Fibroblast of lung (primary cell): ENCODE measurements at regions not wholly inside any gene's neighbourhood (a gene's known extent, or its start where the extent isn't known, plus 50 kb on each side); places are given as distances from the start of the nearest gene placed in this dataset.

ENCODE experiments used
- DNase-seq, 2 donors: peaks; one replicate each; pipeline versions ENCODE4 v3.0.0 to v3.0.0-alpha.2; 2010; ENCODE audit warnings: low read depth in 2 of 2
- H2AFZ ChIP-seq: 2 replicates; pipeline ENCODE4 v1.5.1; 2012; ENCODE audit warnings: low read length, control low read depth, inconsistent platforms
- H3K27ac ChIP-seq: 2 replicates; pipeline ENCODE4 v1.5.1; 2011; ENCODE audit warnings: low read length, control low read depth; ENCODE audit not compliant: insufficient read depth
- H3K27me3 ChIP-seq: 2 replicates; pipeline ENCODE4 v1.5.1; 2011; ENCODE audit warnings: mild to moderate bottlenecking, low read length; ENCODE audit not compliant: control insufficient read depth, insufficient read depth
- H3K36me3 ChIP-seq: 2 replicates; pipeline ENCODE4 v1.5.1; 2011; ENCODE audit warnings: low read length; ENCODE audit not compliant: control insufficient read depth, insufficient read depth
- H3K4me1 ChIP-seq: 2 replicates; pipeline ENCODE4 v1.5.1; 2011; ENCODE audit warnings: low read length; ENCODE audit not compliant: control insufficient read depth, insufficient read depth; ENCODE audit errors: extremely low read depth
- H3K4me2 ChIP-seq: 2 replicates; pipeline ENCODE4 v1.5.1; 2011; ENCODE audit warnings: low read length, control low read depth; ENCODE audit not compliant: insufficient read depth; ENCODE audit errors: extremely low read depth
- H3K4me3 ChIP-seq, 4 experiments: fragments of 200-600 bp in 1 of 4; sonication (generic) in 1 of 4; replicated peaks in 1 of 4; 2 replicates each; pipeline ENCODE4 v1.5.1; 2011 to 2016; ENCODE audit warnings: low read length in 4 of 4, low read depth in 3 of 4, mild to moderate bottlenecking in 3 of 4, control low read depth in 2 of 4, inconsistent platforms in 1 of 4, mixed read lengths in 1 of 4; ENCODE audit not compliant: insufficient read depth in 1 of 4; ENCODE audit errors: control extremely low read depth in 1 of 4
- H3K79me2 ChIP-seq: 2 replicates; pipeline ENCODE4 v1.5.1; 2012; ENCODE audit warnings: mild to moderate bottlenecking, low read length, inconsistent platforms; ENCODE audit not compliant: control insufficient read depth, insufficient read depth
- H3K9ac ChIP-seq: 2 replicates; pipeline ENCODE4 v1.5.1; 2011; ENCODE audit warnings: mild to moderate bottlenecking, low read length, control low read depth; ENCODE audit not compliant: insufficient read depth
- H3K9me3 ChIP-seq: 2 replicates; pipeline ENCODE4 v1.5.1; 2012; ENCODE audit warnings: low read depth, low read length; ENCODE audit not compliant: control insufficient read depth, insufficient read depth
- H4K20me1 ChIP-seq: 2 replicates; pipeline ENCODE4 v1.5.1; 2011; ENCODE audit warnings: low read length; ENCODE audit not compliant: control insufficient read depth, insufficient read depth; ENCODE audit errors: extremely low read depth
- EZH2 ChIP-seq: IDR thresholded peaks from 2 replicates; pipeline ENCODE4 v1.5.1; 2012; ENCODE audit warnings: low read length, control low read depth, mild to moderate bottlenecking; ENCODE audit errors: missing control alignments
- TF ChIP-seq, protein P1 (sequence below), 2 donors: IDR thresholded peaks in 1 of 2; conservative IDR thresholded peaks in 1 of 2; 1 replicate in 1 of 2; 2 replicates in 1 of 2; pipeline ENCODE4 v1.5.1; 2011 to 2012; ENCODE audit warnings: low read length in 2 of 2, control low read depth in 1 of 2, inconsistent platforms in 1 of 2, low read depth in 1 of 2, mild to moderate bottlenecking in 1 of 2

DNA sequence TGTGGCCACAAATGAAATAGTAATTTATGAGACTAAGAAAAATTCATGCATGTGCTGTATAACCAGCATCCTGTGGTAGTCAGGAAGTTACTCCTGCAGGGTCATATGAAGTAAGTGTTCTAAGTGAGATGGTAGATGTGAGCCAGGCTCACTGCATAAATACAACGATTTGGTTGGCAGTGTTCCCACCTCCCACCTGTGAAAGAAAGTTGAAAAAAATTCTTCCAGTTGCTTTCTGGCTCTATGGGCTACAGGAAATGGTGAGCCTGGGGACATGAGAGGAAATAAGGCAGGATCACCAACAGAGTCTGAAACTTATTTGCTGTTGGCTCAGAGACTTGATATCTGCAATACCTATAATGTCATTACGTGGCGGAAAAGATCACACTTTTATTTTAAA is 301.7 kb upstream of the SPRY2 start:
- Histone ChIP-seq H3K4me1 (no peaks in the 10 kb centered on the region), H2AFZ (no peak overlapping the region), H3K79me2 (no peaks in the 10 kb centered on the region), H3K9ac (no peak overlapping the region), H3K4me3 (no peak overlapping the region), H3K36me3 (no peaks in the 10 kb centered on the region), H3K27ac (no peak overlapping the region), H4K20me1 (no peaks in the 10 kb centered on the region), H3K27me3 (no peaks in the 10 kb centered on the region), H3K4me2 (no peak overlapping the region), H3K9me3 (no peaks in the 10 kb centered on the region)
- TF ChIP-seq, protein P1, sequence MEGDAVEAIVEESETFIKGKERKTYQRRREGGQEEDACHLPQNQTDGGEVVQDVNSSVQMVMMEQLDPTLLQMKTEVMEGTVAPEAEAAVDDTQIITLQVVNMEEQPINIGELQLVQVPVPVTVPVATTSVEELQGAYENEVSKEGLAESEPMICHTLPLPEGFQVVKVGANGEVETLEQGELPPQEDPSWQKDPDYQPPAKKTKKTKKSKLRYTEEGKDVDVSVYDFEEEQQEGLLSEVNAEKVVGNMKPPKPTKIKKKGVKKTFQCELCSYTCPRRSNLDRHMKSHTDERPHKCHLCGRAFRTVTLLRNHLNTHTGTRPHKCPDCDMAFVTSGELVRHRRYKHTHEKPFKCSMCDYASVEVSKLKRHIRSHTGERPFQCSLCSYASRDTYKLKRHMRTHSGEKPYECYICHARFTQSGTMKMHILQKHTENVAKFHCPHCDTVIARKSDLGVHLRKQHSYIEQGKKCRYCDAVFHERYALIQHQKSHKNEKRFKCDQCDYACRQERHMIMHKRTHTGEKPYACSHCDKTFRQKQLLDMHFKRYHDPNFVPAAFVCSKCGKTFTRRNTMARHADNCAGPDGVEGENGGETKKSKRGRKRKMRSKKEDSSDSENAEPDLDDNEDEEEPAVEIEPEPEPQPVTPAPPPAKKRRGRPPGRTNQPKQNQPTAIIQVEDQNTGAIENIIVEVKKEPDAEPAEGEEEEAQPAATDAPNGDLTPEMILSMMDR (conservative IDR thresholded peaks at IDR 0.05 in 1 of 2, IDR thresholded peaks at IDR 0.05 in 1 of 2; ENCODE audit: low read depth in 1 of 2, low read length in 2 of 2): no peak
- no peak for TF ChIP-seq EZH2
- DNase-seq: no peak

DNA sequence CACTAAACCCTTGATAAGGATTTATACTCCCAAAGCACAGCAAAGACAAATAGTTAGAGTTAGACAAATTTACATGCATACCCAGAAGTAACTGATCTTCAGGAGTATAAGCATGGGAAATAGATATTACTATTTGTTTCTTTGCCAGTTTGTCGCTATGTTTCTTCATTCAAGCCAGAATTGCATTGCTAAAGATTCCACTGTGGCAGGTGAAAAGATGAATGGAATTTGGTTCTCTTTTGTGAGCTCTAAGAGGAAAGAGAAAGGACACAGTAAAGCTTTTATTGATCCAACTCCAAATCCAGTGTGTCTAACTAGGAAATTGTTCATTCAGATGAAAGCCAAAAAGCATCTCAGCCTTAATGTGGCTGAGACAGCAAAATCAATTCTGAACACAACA is 292.3 kb upstream of the SPRY2 start:
- no peak for TF ChIP-seq EZH2
- TF ChIP-seq, protein P1 (conservative IDR thresholded peaks at IDR 0.05 in 1 of 2, IDR thresholded peaks at IDR 0.05 in 1 of 2; ENCODE audit: low read depth in 1 of 2, low read length in 2 of 2): no peak
- H3K36me3 ChIP-seq: no peaks in the 10 kb centered on the region
- H3K4me1 ChIP-seq: no peaks in the 10 kb centered on the region
- no peak for DNase-seq
- no peak overlapping the region for H3K27ac ChIP-seq
- H4K20me1 ChIP-seq: no peaks in the 10 kb centered on the region
- no peaks in the 10 kb centered on the region for H3K9me3 ChIP-seq
- H3K4me2 ChIP-seq: no peak overlapping the region
- H3K79me2 ChIP-seq: no peaks in the 10 kb centered on the region
- H3K27me3 ChIP-seq: no peaks in the 10 kb centered on the region
- H3K9ac ChIP-seq: no peak overlapping the region
- H3K4me3 ChIP-seq: no peak overlapping the region
- H2AFZ ChIP-seq: no peak overlapping the region

DNA sequence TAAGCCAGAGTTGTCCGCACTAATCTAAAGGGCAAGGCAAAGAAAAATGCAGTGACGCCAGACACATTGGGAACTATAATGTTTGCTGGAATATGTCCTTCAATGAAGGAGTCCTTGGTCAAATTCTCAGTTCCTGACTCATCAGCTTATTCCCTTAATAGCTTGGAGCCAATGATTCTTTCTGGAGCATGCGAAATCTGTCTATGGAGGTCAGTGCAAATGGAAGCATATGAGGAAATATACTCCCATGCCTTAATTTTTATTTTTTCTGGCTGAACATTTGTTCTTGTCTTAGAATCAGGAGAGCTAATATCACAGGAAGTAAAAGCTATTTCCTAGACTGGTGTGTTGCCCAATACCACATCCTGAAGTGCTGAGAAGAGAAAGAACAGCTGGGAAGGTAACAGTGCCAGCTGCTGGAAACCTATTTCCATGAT is 289.8 kb upstream of the SPRY2 start:
- Histone ChIP-seq H3K4me2 (no peak overlapping the region), H3K9ac (no peak overlapping the region), H3K27me3 (no peaks in the 10 kb centered on the region), H3K4me1 (no peaks in the 10 kb centered on the region), H3K9me3 (no peaks in the 10 kb centered on the region), H4K20me1 (no peaks in the 10 kb centered on the region), H2AFZ (no peak overlapping the region), H3K4me3 (no peak overlapping the region), H3K36me3 (no peaks in the 10 kb centered on the region), H3K27ac (no peak overlapping the region), H3K79me2 (no peaks in the 10 kb centered on the region)
- TF ChIP-seq EZH2: no peak
- TF ChIP-seq, protein P1 (conservative IDR thresholded peaks at IDR 0.05 in 1 of 2, IDR thresholded peaks at IDR 0.05 in 1 of 2; ENCODE audit: low read depth in 1 of 2, low read length in 2 of 2): no peak
- DNase-seq: peak; percentile 13 to 96
